ENCODE measurements at regions not wholly inside any gene's neighbourhood (a gene's known extent, or its start where the extent isn't known, plus 50 kb on each side); places are given as distances from the start of the nearest gene placed in this dataset.

DNA sequence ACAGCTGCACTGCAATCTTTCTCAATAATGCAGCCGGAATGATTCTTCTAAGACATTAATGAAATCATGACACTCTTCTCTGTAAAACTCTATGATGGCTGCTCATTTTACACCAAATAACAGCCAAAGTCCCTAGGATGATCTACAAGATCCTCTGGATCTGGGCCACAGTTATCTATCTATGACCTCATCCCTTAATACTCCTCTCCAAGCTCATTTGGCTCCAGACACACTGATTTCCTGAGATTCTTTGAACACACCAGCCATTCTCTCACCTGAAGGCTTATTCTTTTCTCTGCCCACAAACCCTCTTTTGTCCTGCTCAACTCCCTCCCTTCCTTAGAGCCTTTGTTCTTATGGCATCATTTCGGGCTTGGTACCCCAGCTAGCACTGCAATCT lies 577.4 kb upstream of the ANKRD30A start:
- TF ChIP-seq POLR2AphosphoS5 (IDR thresholded peaks at IDR 0.05) (no peak), POLR2A (IDR thresholded peaks at IDR 0.05) (no peak), EP300 (IDR thresholded peaks at IDR 0.05) (no peak)
- TF ChIP-seq, protein P1, sequence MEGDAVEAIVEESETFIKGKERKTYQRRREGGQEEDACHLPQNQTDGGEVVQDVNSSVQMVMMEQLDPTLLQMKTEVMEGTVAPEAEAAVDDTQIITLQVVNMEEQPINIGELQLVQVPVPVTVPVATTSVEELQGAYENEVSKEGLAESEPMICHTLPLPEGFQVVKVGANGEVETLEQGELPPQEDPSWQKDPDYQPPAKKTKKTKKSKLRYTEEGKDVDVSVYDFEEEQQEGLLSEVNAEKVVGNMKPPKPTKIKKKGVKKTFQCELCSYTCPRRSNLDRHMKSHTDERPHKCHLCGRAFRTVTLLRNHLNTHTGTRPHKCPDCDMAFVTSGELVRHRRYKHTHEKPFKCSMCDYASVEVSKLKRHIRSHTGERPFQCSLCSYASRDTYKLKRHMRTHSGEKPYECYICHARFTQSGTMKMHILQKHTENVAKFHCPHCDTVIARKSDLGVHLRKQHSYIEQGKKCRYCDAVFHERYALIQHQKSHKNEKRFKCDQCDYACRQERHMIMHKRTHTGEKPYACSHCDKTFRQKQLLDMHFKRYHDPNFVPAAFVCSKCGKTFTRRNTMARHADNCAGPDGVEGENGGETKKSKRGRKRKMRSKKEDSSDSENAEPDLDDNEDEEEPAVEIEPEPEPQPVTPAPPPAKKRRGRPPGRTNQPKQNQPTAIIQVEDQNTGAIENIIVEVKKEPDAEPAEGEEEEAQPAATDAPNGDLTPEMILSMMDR (IDR thresholded peaks at IDR 0.05), result no peak

Measured in upper lobe of left lung (tissue), 4 donors.